Transverse colon (tissue), 4 donors: ENCODE measurements at regions not wholly inside any gene's neighbourhood (a gene's known extent, or its start where the extent isn't known, plus 50 kb on each side); places are given as distances from the start of the nearest gene placed in this dataset.

ENCODE experiments used
- DNase-seq: peaks from one replicate; pipeline ENCODE4 v3.0.0-alpha.2; 2019
- H3K27ac ChIP-seq, 4 donors: fragments of 200-600 bp; sonication (generic); 2 replicates each; pipeline ENCODE4 v1.5.1; 2016 to 2018; ENCODE audit warnings: inconsistent platforms in 4 of 4
- H3K27me3 ChIP-seq: fragments of 200-600 bp; sonication (generic); 2 replicates; pipeline ENCODE4 v1.5.1; 2017; ENCODE audit warnings: inconsistent platforms
- H3K36me3 ChIP-seq, 4 donors: fragments of 200-600 bp; sonication (generic); 2 replicates each; pipeline ENCODE4 v1.5.1; 2017 to 2019; ENCODE audit warnings: inconsistent platforms in 4 of 4
- H3K4me1 ChIP-seq, 4 donors: fragments of 200-600 bp; sonication (generic); 2 replicates each; pipeline ENCODE4 v1.5.1; 2017 to 2020; ENCODE audit warnings: inconsistent platforms in 4 of 4
- H3K4me3 ChIP-seq, 4 donors: fragments of 200-600 bp; sonication (generic); 1 replicate in 1 of 4; 2 replicates in 3 of 4; pipeline versions ENCODE4 v1.5.1 to v1.6.1; 2017 to 2019; ENCODE audit warnings: inconsistent platforms in 4 of 4
- H3K9me3 ChIP-seq, 2 donors: fragments of 200-600 bp; sonication (generic); 2 replicates each; pipeline ENCODE4 v1.5.1; 2017 to 2019; ENCODE audit warnings: inconsistent platforms in 2 of 2
- CTCF ChIP-seq, 5 experiments: fragments of 200-600 bp in 3 of 5; fragments of 450-650 bp in 2 of 5; sonication (generic) in 3 of 5; IDR thresholded peaks; 1 replicate in 2 of 5; 2 replicates in 3 of 5; pipeline ENCODE4 v1.5.1; 2016 to 2017; ENCODE audit warnings: antibody characterized with exemption in 5 of 5, inconsistent platforms in 3 of 5, mild to moderate bottlenecking in 2 of 5, moderate library complexity in 1 of 5
- EP300 ChIP-seq: sonication (generic); formaldehyde crosslinking; IDR thresholded peaks from one replicate; pipeline ENCODE4 v1.6.1; 2017; ENCODE audit warnings: antibody characterized with exemption, low read depth
- POLR2A ChIP-seq: fragments of 450-650 bp; IDR thresholded peaks from one replicate; pipeline ENCODE4 v1.6.1; 2016; ENCODE audit warnings: antibody characterized with exemption, mild to moderate bottlenecking, moderate library complexity
- POLR2AphosphoS5 ChIP-seq, 3 donors: sonication (generic); formaldehyde crosslinking; IDR thresholded peaks; one replicate each; pipeline ENCODE4 v1.6.1; 2016; ENCODE audit warnings: antibody characterized with exemption in 3 of 3
- WGBS, 2 donors: methylation state at CpG; one replicate each; pipeline ENCODE4 v1.1.5; 2018; ENCODE audit warnings: low coverage in 1 of 2; 5-methylcytosine and 5-hydroxymethylcytosine counted together
- in situ Hi-C, 4 donors: fragments of 200-750 bp; cut with MboI; loops; one replicate each; pipeline versions ENCODE4 v1.15.0 to v1.15.1; 2017; ENCODE audit warnings: low sequenced_read_pairs in 3 of 4, low pct_ligation_motif_present in 1 of 4, low pct_unique_long_range_greater_than_20kb in 1 of 4
- intact Hi-C: fragments of 100-400 bp; cut with DNase I; formaldehyde crosslinking; loops from one replicate; pipeline ENCODE4 v1.15.1; 2023; ENCODE audit warnings: low total_unique reads

- no peak overlapping the region for H3K27ac ChIP-seq
- WGBS, 2 donors: 73 to 81% methylated on average over 11 of the region's 11 CpGs
- intact Hi-C loops: loop anchor here (5.0 kb wide), 2 partner anchors 71 to 886 kb away; no protein-coding TSS in a partner anchor
These were observed 82.5 kb upstream of the CCDC28A start for GRCh38 chr6:138690975-138691594.

GRCh38 chr6:138691595-138692057, 81.9 kb upstream of the CCDC28A start:
- TF ChIP-seq CTCF (IDR thresholded peaks at IDR 0.05): no peak
- TF ChIP-seq POLR2AphosphoS5 (IDR thresholded peaks at IDR 0.05): no peak
- no peak for TF ChIP-seq EP300
- TF ChIP-seq POLR2A: no peak
- peaks cover 0 to 15% (median 9%) of the 10 kb centered on the region in 4 donors for H3K4me1 ChIP-seq
- in situ Hi-C loops: loop anchor here in 1 of 4 donors (10.0 kb wide), 1 partner anchor 73 kb away; no protein-coding TSS in a partner anchor
- peak overlapping the region in 3 of 4 donors; percentile 87 to 93 (median 88) for H3K27ac ChIP-seq
- H3K9me3 ChIP-seq: no peaks in the 10 kb centered on the region
- H3K36me3 ChIP-seq: no peaks in the 10 kb centered on the region
- intact Hi-C loops: loop anchor here (5.0 kb wide), 2 partner anchors 71 to 886 kb away; no protein-coding TSS in a partner anchor
- WGBS, 2 donors: 4 to 17% methylated on average over 9 to 14 of the region's 14 CpGs
- peak overlapping the region; percentile 65 to 97 (median 84) for H3K4me3 ChIP-seq
- H3K27me3 ChIP-seq: no peaks in the 10 kb centered on the region
- DNase-seq: no peak

More at GRCh38 chr6:138690975-138691594, 82.5 kb upstream of the CCDC28A start:
- in situ Hi-C loops: loop anchor here in 1 of 4 donors (10.0 kb wide), 1 partner anchor 74 kb away; no protein-coding TSS in a partner anchor
- Histone ChIP-seq H3K4me1 (peaks cover 0 to 15% (median 9%) of the 10 kb centered on the region in 4 donors), H3K4me3 (peak overlapping the region in 2 of 4 donors; percentile 78 to 97), H3K9me3 (no peaks in the 10 kb centered on the region), H3K27me3 (no peaks in the 10 kb centered on the region), H3K36me3 (no peaks in the 10 kb centered on the region)
- DNase-seq: no peak
- TF ChIP-seq EP300 (no peak), POLR2A (no peak), CTCF (IDR thresholded peaks at IDR 0.05) (no peak), POLR2AphosphoS5 (IDR thresholded peaks at IDR 0.05) (no peak)

DNA sequence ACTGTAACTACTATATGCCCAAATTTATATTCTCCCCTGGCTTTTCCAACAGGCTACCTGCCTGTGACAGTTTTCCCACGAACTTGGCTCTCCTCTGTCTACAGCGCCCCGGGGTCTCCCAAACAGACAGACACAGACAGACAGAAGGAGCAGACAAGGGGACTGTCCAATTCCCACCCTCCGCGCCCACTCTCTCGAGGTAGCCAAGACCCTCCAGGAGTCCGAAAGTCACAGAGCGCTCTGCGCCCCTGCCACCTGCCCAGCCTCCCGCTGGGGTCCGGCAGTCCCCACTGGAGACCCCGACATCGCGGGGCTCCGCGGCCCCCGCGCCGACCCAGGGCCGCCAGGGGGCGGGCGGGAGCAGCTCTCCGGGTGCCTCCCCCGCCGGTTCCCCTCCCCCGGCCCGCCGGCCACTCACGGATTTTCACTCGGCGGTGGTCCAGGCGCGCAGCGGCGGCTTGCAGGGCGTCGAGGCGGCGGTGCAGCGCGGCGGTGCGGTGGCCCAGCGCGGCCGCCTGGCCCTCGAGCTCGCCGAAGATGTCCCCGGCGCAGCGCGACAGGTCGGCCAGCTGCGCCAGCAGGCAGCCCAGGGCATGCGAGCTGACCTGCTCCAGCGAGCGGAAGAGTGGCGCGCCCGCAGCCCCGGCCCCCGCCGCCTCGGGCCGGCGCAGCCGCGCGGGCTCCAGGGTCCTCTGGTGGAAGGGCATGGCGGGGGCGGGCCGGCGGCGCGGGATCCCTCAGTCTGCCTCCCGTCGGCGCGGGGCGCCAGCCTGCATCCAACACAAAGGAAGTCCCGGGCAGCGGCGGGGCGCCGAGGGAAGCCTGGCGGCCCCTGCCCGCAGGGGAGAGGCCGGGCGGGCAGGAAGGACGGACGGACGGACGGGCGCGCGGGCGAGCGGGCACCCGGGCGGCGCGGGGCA, 81.3 kb upstream of the CCDC28A start:
- Histone ChIP-seq H3K4me3 (peak overlapping the region; percentile 65 to 97 (median 84)), H3K36me3 (no peaks in the 10 kb centered on the region), H3K27ac (peak overlapping the region; percentile 84 to 93 (median 88)), H3K27me3 (no peaks in the 10 kb centered on the region), H3K4me1 (peaks cover 0 to 15% (median 9%) of the 10 kb centered on the region in 4 donors), H3K9me3 (no peaks in the 10 kb centered on the region)
- in situ Hi-C loops (loop anchor here in 1 of 4 donors (10.0 kb wide), 1 partner anchor 72 kb away; no protein-coding TSS in a partner anchor), intact Hi-C loops (loop anchor here (5.0 kb wide), 2 partner anchors 70 to 885 kb away; no protein-coding TSS in a partner anchor)
- no peak for TF ChIP-seq EP300
- TF ChIP-seq POLR2A: no peak
- TF ChIP-seq CTCF (IDR thresholded peaks at IDR 0.05): peak; percentile 59 to 91 (median 85)
- TF ChIP-seq POLR2AphosphoS5 (IDR thresholded peaks at IDR 0.05): peak in 1 of 3 donors; percentile 9
- 0 to 2% methylated on average over 4 to 49 of the region's 103 CpGs for WGBS, 2 donors
- DNase-seq: peak; percentile 76
